ENCODE measurements at regions not wholly inside any gene's neighbourhood (a gene's known extent, or its start where the extent isn't known, plus 50 kb on each side); places are given as distances from the start of the nearest gene placed in this dataset.

GRCh38 chr18:59041296-59041695, 98.4 kb upstream of the SEC11C start:
- no peak for TF ChIP-seq TCF12 (IDR thresholded peaks at IDR 0.05)
- TF ChIP-seq JUND (IDR thresholded peaks at IDR 0.05): no peak
- TF ChIP-seq NFIC (IDR thresholded peaks at IDR 0.05; ENCODE audit: borderline replicate concordance): no peak
- no peak for TF ChIP-seq TAF1 (IDR thresholded peaks at IDR 0.05; ENCODE audit: borderline replicate concordance, low read depth, low read length)
- TF ChIP-seq ZBTB33 (IDR thresholded peaks at IDR 0.05; ENCODE audit: borderline replicate concordance, low read depth): no peak
- TF ChIP-seq RAD21 (IDR thresholded peaks at IDR 0.05; ENCODE audit: low read length): no peak
- 84% methylated on average over 6 of the region's 6 CpGs for WGBS (ENCODE audit: low lambda C conversion rate)
- Histone ChIP-seq H3K4me2 (no peak overlapping the region), H3K4me1 (ENCODE audit: control insufficient read depth in 1 of 2, insufficient read depth in 2 of 2, low read depth in 1 of 2, low read length in 1 of 2) (no peaks in the 10 kb centered on the region; a peak in 1 of 4 replicates), H3K36me3 (replicated peaks in 1 of 2; ENCODE audit: control insufficient read depth in 1 of 2, insufficient read depth in 2 of 2, low read length in 1 of 2) (no peaks in the 10 kb centered on the region), H3K27ac (ENCODE audit: low read depth in 2 of 2, low read length in 1 of 2) (no peak overlapping the region), H3K27me3 (ENCODE audit: insufficient read depth) (no peaks in the 10 kb centered on the region), H3F3A (replicated peaks; ENCODE audit: insufficient read depth) (no peaks in the 10 kb centered on the region), H3K9ac (no peak overlapping the region), H4K20me1 (ENCODE audit: insufficient read depth) (no peaks in the 10 kb centered on the region), H3K4me3 (ENCODE audit: low read depth in 2 of 2, low read length in 1 of 2) (no peak overlapping the region), H3K9me3 (no peaks in the 10 kb centered on the region), H3K79me2 (ENCODE audit: insufficient read depth) (no peaks in the 10 kb centered on the region), H2AFZ (ENCODE audit: low read depth) (no peak overlapping the region), H3K9me2 (no peaks in the 10 kb centered on the region)
- no peak for DNase-seq
- ChIA-PET POLR2A (no interaction called here), CTCF (interaction anchor here (0.7 to 2.0 kb wide), 4 partner anchors 18 to 273 kb away, joined by 3 to 6 read pairs (median 6); no protein-coding TSS in a partner anchor)

GRCh38 chr18:59041819-59042815, 97.6 kb upstream of the SEC11C start:
- H3K4me3 ChIP-seq (ENCODE audit: low read depth in 2 of 2, low read length in 1 of 2): no peak overlapping the region
- TF ChIP-seq USF1 (IDR thresholded peaks at IDR 0.05; ENCODE audit: borderline replicate concordance, low read depth) (no peak), MEF2A (IDR thresholded peaks at IDR 0.05; ENCODE audit: borderline replicate concordance, low read depth) (no peak), FOXJ3 (CRISPR knock-in tag; IDR thresholded peaks at IDR 0.05) (no peak), CHD2 (IDR thresholded peaks at IDR 0.05; ENCODE audit: low read length, partially characterized antibody) (no peak), IRF3 (IDR thresholded peaks at IDR 0.05; ENCODE audit: low read depth, low read length) (no peak), GABPA (IDR thresholded peaks at IDR 0.05; ENCODE audit: low read depth) (no peak), YY1 (IDR thresholded peaks at IDR 0.05; ENCODE audit: low read depth) (no peak)
- no peaks in the 10 kb centered on the region for H4K20me1 ChIP-seq (ENCODE audit: insufficient read depth)
- no peaks in the 10 kb centered on the region; a peak in 1 of 4 replicates for H3K4me1 ChIP-seq (ENCODE audit: control insufficient read depth in 1 of 2, insufficient read depth in 2 of 2, low read depth in 1 of 2, low read length in 1 of 2)
- H3K4me2 ChIP-seq: no peak overlapping the region
- no peak overlapping the region for H3K9ac ChIP-seq
- H3K79me2 ChIP-seq (ENCODE audit: insufficient read depth): no peaks in the 10 kb centered on the region
- ChIA-PET CTCF (interaction anchor here (0.7 to 2.0 kb wide), 4 partner anchors 18 to 261 kb away, joined by 3 to 6 read pairs (median 4); no protein-coding TSS in a partner anchor), POLR2A (no interaction called here)
- H3F3A ChIP-seq (replicated peaks; ENCODE audit: insufficient read depth): no peaks in the 10 kb centered on the region
- DNase-seq: no peak
- no peaks in the 10 kb centered on the region for H3K36me3 ChIP-seq (replicated peaks in 1 of 2; ENCODE audit: control insufficient read depth in 1 of 2, insufficient read depth in 2 of 2, low read length in 1 of 2)
- 87% methylated on average over 10 of the region's 10 CpGs for WGBS (ENCODE audit: low lambda C conversion rate)
- no peak overlapping the region for H2AFZ ChIP-seq (ENCODE audit: low read depth)
- H3K27ac ChIP-seq (ENCODE audit: low read depth in 2 of 2, low read length in 1 of 2): no peak overlapping the region
- H3K27me3 ChIP-seq (ENCODE audit: insufficient read depth): no peaks in the 10 kb centered on the region
- no peaks in the 10 kb centered on the region for H3K9me3 ChIP-seq
- no peaks in the 10 kb centered on the region for H3K9me2 ChIP-seq

All from SK-N-SH (cell line).